ENCODE measurements at regions not wholly inside any gene's neighbourhood (a gene's known extent, or its start where the extent isn't known, plus 50 kb on each side); places are given as distances from the start of the nearest gene placed in this dataset.
"Not testable (repeated sequence)": the region's sequence is repeated elsewhere in the genome, so short reads cannot be mapped to it uniquely, and the experiment has no call there.

DNA sequence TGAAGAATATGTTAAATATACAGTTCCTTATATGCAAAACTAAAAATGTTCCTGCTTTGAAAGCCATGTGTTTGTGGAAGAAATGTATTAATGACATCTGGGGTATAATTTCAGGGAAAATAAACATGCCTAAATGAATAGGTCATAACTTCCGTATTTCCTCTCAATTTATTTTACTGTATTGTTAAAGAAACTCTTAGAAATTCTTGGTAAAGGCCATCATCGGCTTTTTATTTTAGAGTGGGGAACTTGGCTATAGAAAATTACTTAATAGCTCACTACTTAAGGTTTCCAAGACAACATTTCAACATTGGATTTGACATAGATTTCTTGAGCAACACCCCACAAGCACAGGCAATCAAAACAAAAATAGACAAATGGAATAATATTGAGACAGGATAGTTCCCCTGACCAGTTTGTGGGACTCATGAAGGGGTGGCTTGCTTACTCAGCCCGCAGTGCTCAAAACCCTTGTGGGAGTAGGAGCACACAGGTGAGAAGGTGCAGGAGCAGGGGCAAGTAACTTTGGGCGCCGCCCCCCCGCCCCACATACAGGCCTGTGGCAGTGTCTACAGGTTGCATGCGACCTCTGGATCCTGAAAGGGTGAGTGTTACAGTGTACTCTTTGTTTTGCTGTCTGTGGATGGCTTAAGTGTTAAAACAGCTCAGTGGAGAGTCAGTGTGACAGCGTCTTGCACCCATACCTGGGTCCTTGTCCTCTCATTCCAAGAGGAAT is 891.4 kb upstream of the C9orf72 start:
- Histone ChIP-seq H3K36me3 (ENCODE audit: control insufficient read depth, insufficient read depth, low read length) (no peaks in the 10 kb centered on the region), H3K27ac (ENCODE audit: insufficient read depth, low read depth, low read length, poor library complexity, severe bottlenecking) (no peak overlapping the region)

GRCh38 chr9:28471261-28471660 is 898.0 kb upstream of the C9orf72 start:
- Histone ChIP-seq H3K36me3 (ENCODE audit: control insufficient read depth, insufficient read depth, low read length) (no peaks in the 10 kb centered on the region), H3K27ac (ENCODE audit: insufficient read depth, low read depth, low read length, poor library complexity, severe bottlenecking) (no peak overlapping the region), H3K27me3 (ENCODE audit: control insufficient read depth, insufficient read depth, low read length, poor library complexity, severe bottlenecking) (no peaks in the 10 kb centered on the region), H3K4me3 (ENCODE audit: insufficient read depth, low read depth, low read length) (no peak overlapping the region), H3K4me1 (ENCODE audit: control insufficient read depth, insufficient read depth, low read length) (no peaks in the 10 kb centered on the region), H3K9me3 (ENCODE audit: control insufficient read depth, low read length) (no peaks in the 10 kb centered on the region)
- WGBS, 2 experiments, result 72 to 87% methylated on average over 2 of the region's 2 CpGs

More for the DNA sequence above, 891.4 kb upstream of the C9orf72 start:
- no peaks in the 10 kb centered on the region for H3K9me3 ChIP-seq (ENCODE audit: control insufficient read depth, low read length)
- no peaks in the 10 kb centered on the region for H3K27me3 ChIP-seq (ENCODE audit: control insufficient read depth, insufficient read depth, low read length, poor library complexity, severe bottlenecking)
- 95% methylated on average over 6 to 7 of the region's 8 CpGs for WGBS, 2 experiments
- H3K4me1 ChIP-seq (ENCODE audit: control insufficient read depth, insufficient read depth, low read length), result no peaks in the 10 kb centered on the region
- no peak overlapping the region for H3K4me3 ChIP-seq (ENCODE audit: insufficient read depth, low read depth, low read length)

- no CpG with 5 or more reads among the region's 1 CpG for WGBS, 2 experiments
- H3K27me3 ChIP-seq (ENCODE audit: control insufficient read depth, insufficient read depth, low read length, poor library complexity, severe bottlenecking), result no peaks in the 10 kb centered on the region
- H3K9me3 ChIP-seq (ENCODE audit: control insufficient read depth, low read length), result no peaks in the 10 kb centered on the region
- no peak overlapping the region for H3K27ac ChIP-seq (ENCODE audit: insufficient read depth, low read depth, low read length, poor library complexity, severe bottlenecking)
- no peaks in the 10 kb centered on the region for H3K36me3 ChIP-seq (ENCODE audit: control insufficient read depth, insufficient read depth, low read length)
- no peak overlapping the region for H3K4me3 ChIP-seq (ENCODE audit: insufficient read depth, low read depth, low read length)
- H3K4me1 ChIP-seq (ENCODE audit: control insufficient read depth, insufficient read depth, low read length), result no peaks in the 10 kb centered on the region
These were observed 914.3 kb upstream of the C9orf72 start for GRCh38 chr9:28487561-28487960.

- Histone ChIP-seq H3K9me3 (ENCODE audit: control insufficient read depth, low read length) (no peaks in the 10 kb centered on the region), H3K4me3 (ENCODE audit: insufficient read depth, low read depth, low read length) (no peak overlapping the region), H3K27ac (ENCODE audit: insufficient read depth, low read depth, low read length, poor library complexity, severe bottlenecking) (no peak overlapping the region), H3K4me1 (ENCODE audit: control insufficient read depth, insufficient read depth, low read length) (no peaks in the 10 kb centered on the region), H3K27me3 (ENCODE audit: control insufficient read depth, insufficient read depth, low read length, poor library complexity, severe bottlenecking) (no peaks in the 10 kb centered on the region), H3K36me3 (ENCODE audit: control insufficient read depth, insufficient read depth, low read length) (no peaks in the 10 kb centered on the region)
These were observed 917.8 kb upstream of the C9orf72 start for GRCh38 chr9:28491121-28491520.

GRCh38 chr9:28498168-28498567 is 924.9 kb upstream of the C9orf72 start:
- H3K9me3 ChIP-seq (ENCODE audit: control insufficient read depth, low read length); H3K4me3 ChIP-seq (ENCODE audit: insufficient read depth, low read depth, low read length); H3K27ac ChIP-seq (ENCODE audit: insufficient read depth, low read depth, low read length, poor library complexity, severe bottlenecking); H3K36me3 ChIP-seq (ENCODE audit: control insufficient read depth, insufficient read depth, low read length); H3K27me3 ChIP-seq (ENCODE audit: control insufficient read depth, insufficient read depth, low read length, poor library complexity, severe bottlenecking); H3K4me1 ChIP-seq (ENCODE audit: control insufficient read depth, insufficient read depth, low read length): not testable (repeated sequence)
- 94 to 95% methylated on average over 10 of the region's 10 CpGs for WGBS, 2 experiments

DNA sequence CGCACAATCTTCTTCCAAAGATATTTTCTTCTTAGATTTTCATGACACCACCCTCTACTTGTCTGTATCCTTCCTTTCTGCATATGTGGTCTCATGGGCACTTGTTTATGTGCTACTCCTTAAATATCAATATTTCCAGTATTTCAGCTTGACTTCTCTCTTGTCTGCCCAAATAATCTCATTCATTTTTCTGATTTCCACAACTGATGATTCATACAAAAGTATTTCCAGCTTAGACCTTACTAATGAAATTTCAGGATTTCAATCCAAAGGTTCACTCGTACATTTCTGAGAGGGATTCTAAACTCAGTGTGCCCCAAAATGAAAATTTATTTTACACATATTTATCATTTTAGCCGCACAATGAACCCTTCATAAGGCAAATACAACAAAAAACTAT is 928.9 kb upstream of the C9orf72 start:
- H3K4me1 ChIP-seq (ENCODE audit: control insufficient read depth, insufficient read depth, low read length), result no peaks in the 10 kb centered on the region
- no peaks in the 10 kb centered on the region for H3K36me3 ChIP-seq (ENCODE audit: control insufficient read depth, insufficient read depth, low read length)
- no peak overlapping the region for H3K4me3 ChIP-seq (ENCODE audit: insufficient read depth, low read depth, low read length)
- WGBS, 2 experiments, result 95 to 96% methylated on average over 2 to 3 of the region's 3 CpGs
- no peak overlapping the region for H3K27ac ChIP-seq (ENCODE audit: insufficient read depth, low read depth, low read length, poor library complexity, severe bottlenecking)
- no peaks in the 10 kb centered on the region for H3K27me3 ChIP-seq (ENCODE audit: control insufficient read depth, insufficient read depth, low read length, poor library complexity, severe bottlenecking)
- H3K9me3 ChIP-seq (ENCODE audit: control insufficient read depth, low read length), result no peaks in the 10 kb centered on the region

DNA sequence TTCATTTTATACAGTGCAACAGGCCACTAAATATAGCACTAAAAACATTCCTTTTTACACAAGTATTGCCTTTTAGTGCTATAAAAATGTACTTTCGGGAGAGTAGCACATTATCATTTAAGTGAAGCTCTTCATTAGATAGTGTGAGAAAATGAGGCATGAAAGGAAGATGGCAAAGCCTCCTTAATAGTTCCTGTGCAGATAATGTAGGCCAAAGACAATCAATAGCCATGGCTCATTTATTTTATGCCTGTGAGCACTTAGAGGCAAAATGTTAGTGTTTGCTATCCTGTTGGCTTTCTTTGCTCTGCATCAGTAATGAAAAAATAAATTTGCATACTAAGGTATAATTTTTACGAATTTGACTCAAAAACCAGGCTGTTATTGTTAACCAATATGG is 929.5 kb upstream of the C9orf72 start:
- no peak overlapping the region for H3K4me3 ChIP-seq (ENCODE audit: insufficient read depth, low read depth, low read length)
- WGBS, 2 experiments, result 89 to 98% methylated on average over 1 to 2 of the region's 2 CpGs
- no peak overlapping the region for H3K27ac ChIP-seq (ENCODE audit: insufficient read depth, low read depth, low read length, poor library complexity, severe bottlenecking)

GRCh38 chr9:28503573-28503972 is 930.3 kb upstream of the C9orf72 start:
- H3K36me3 ChIP-seq (ENCODE audit: control insufficient read depth, insufficient read depth, low read length), result no peaks in the 10 kb centered on the region
- 96 to 99% methylated on average over 4 of the region's 4 CpGs for WGBS, 2 experiments
- H3K9me3 ChIP-seq (ENCODE audit: control insufficient read depth, low read length), result no peaks in the 10 kb centered on the region
- no peaks in the 10 kb centered on the region for H3K27me3 ChIP-seq (ENCODE audit: control insufficient read depth, insufficient read depth, low read length, poor library complexity, severe bottlenecking)
- no peaks in the 10 kb centered on the region for H3K4me1 ChIP-seq (ENCODE audit: control insufficient read depth, insufficient read depth, low read length)
- H3K27ac ChIP-seq (ENCODE audit: insufficient read depth, low read depth, low read length, poor library complexity, severe bottlenecking), result no peak overlapping the region
- no peak overlapping the region for H3K4me3 ChIP-seq (ENCODE audit: insufficient read depth, low read depth, low read length)

More for the DNA sequence above, 929.5 kb upstream of the C9orf72 start:
- H3K4me1 ChIP-seq (ENCODE audit: control insufficient read depth, insufficient read depth, low read length), result no peaks in the 10 kb centered on the region
- H3K27me3 ChIP-seq (ENCODE audit: control insufficient read depth, insufficient read depth, low read length, poor library complexity, severe bottlenecking), result no peaks in the 10 kb centered on the region
- no peaks in the 10 kb centered on the region for H3K36me3 ChIP-seq (ENCODE audit: control insufficient read depth, insufficient read depth, low read length)
- H3K9me3 ChIP-seq (ENCODE audit: control insufficient read depth, low read length), result no peaks in the 10 kb centered on the region

GRCh38 chr9:28518439-28518838 is 945.2 kb upstream of the C9orf72 start:
- no peaks in the 10 kb centered on the region for H3K27me3 ChIP-seq (ENCODE audit: control insufficient read depth, insufficient read depth, low read length, poor library complexity, severe bottlenecking)
- no peaks in the 10 kb centered on the region for H3K36me3 ChIP-seq (ENCODE audit: control insufficient read depth, insufficient read depth, low read length)
- no peaks in the 10 kb centered on the region for H3K9me3 ChIP-seq (ENCODE audit: control insufficient read depth, low read length)
- no peaks in the 10 kb centered on the region for H3K4me1 ChIP-seq (ENCODE audit: control insufficient read depth, insufficient read depth, low read length)
- H3K4me3 ChIP-seq (ENCODE audit: insufficient read depth, low read depth, low read length), result no peak overlapping the region
- no peak overlapping the region for H3K27ac ChIP-seq (ENCODE audit: insufficient read depth, low read depth, low read length, poor library complexity, severe bottlenecking)
- 80 to 95% methylated on average over 2 of the region's 3 CpGs for WGBS, 2 experiments

- H3K4me3 ChIP-seq (ENCODE audit: insufficient read depth, low read depth, low read length); H3K36me3 ChIP-seq (ENCODE audit: control insufficient read depth, insufficient read depth, low read length); H3K9me3 ChIP-seq (ENCODE audit: control insufficient read depth, low read length); H3K27ac ChIP-seq (ENCODE audit: insufficient read depth, low read depth, low read length, poor library complexity, severe bottlenecking); H3K4me1 ChIP-seq (ENCODE audit: control insufficient read depth, insufficient read depth, low read length); H3K27me3 ChIP-seq (ENCODE audit: control insufficient read depth, insufficient read depth, low read length, poor library complexity, severe bottlenecking): not testable (repeated sequence)
- 89 to 91% methylated on average over 6 of the region's 6 CpGs for WGBS, 2 experiments
These were observed 951.0 kb upstream of the C9orf72 start for GRCh38 chr9:28524309-28524708.

DNA sequence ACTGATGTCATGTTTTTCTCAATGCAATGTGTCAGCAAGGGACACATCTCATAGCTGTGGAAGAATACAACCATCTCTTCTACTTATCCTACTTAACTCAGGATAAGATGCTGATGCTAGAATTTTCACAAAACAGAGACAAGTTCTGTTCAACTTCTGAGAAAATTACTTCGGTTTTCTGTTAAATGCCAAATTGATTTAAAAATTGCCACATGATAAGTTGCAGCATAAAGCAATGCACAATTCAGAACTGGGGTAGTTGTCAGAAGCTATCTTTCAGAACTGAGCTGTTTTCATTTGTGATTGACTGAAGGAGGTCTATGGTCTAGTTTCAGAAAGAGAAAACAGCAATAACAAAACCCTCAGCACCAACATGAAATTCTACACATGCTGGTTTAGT is 954.8 kb upstream of the C9orf72 start:
- H3K27me3 ChIP-seq (ENCODE audit: control insufficient read depth, insufficient read depth, low read length, poor library complexity, severe bottlenecking), result no peaks in the 10 kb centered on the region
- no peaks in the 10 kb centered on the region for H3K4me1 ChIP-seq (ENCODE audit: control insufficient read depth, insufficient read depth, low read length)
- H3K36me3 ChIP-seq (ENCODE audit: control insufficient read depth, insufficient read depth, low read length), result no peaks in the 10 kb centered on the region
- no peak overlapping the region for H3K27ac ChIP-seq (ENCODE audit: insufficient read depth, low read depth, low read length, poor library complexity, severe bottlenecking)
- 96 to 100% methylated on average over 1 of the region's 1 CpG for WGBS, 2 experiments
- H3K9me3 ChIP-seq (ENCODE audit: control insufficient read depth, low read length), result no peaks in the 10 kb centered on the region
- no peak overlapping the region for H3K4me3 ChIP-seq (ENCODE audit: insufficient read depth, low read depth, low read length)

Measured in ectodermal cell (in vitro differentiated cells).